ENCODE measurements at regions not wholly inside any gene's neighbourhood (a gene's known extent, or its start where the extent isn't known, plus 50 kb on each side); places are given as distances from the start of the nearest gene placed in this dataset.

DNA sequence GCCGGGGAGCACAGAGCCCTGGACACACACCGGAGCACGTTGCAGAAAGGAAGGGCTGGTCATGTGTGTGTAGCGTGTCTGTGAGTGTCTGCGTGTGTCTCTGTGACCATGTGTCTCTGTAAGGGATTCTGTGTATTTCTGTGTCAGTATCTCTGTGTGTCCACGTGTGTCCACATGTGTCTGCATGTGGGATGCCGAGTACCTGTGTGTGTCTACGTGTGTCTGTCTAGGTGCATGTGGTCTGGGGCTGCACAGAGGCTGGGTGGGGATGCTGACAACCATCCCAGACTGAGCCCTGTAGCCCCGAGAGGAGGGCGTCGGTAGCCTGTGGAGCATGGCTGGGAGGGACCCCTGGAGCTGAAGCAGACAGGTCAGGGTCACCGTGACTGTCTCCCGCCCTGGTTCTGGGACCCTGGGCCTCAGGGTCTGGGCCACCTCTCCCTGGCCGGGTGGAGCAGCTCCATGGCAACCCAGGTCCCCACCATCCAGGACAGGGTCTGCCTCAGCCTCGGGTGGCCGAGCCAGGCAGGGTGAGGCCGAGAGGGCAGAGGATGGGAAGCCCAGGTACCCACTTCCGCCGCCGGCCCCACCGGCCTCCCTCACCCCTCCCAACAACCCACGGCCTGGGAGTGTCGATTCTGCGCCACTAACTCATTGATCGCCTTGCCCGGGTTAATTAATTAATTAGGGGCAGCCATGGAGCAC, 122.7 kb downstream of the FAM53A start:
- TF ChIP-seq, protein P1, sequence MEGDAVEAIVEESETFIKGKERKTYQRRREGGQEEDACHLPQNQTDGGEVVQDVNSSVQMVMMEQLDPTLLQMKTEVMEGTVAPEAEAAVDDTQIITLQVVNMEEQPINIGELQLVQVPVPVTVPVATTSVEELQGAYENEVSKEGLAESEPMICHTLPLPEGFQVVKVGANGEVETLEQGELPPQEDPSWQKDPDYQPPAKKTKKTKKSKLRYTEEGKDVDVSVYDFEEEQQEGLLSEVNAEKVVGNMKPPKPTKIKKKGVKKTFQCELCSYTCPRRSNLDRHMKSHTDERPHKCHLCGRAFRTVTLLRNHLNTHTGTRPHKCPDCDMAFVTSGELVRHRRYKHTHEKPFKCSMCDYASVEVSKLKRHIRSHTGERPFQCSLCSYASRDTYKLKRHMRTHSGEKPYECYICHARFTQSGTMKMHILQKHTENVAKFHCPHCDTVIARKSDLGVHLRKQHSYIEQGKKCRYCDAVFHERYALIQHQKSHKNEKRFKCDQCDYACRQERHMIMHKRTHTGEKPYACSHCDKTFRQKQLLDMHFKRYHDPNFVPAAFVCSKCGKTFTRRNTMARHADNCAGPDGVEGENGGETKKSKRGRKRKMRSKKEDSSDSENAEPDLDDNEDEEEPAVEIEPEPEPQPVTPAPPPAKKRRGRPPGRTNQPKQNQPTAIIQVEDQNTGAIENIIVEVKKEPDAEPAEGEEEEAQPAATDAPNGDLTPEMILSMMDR (IDR thresholded peaks at IDR 0.05): no peak
- no peak for TF ChIP-seq POLR2A (IDR thresholded peaks at IDR 0.05)
